ENCODE measurements at regions not wholly inside any gene's neighbourhood (a gene's known extent, or its start where the extent isn't known, plus 50 kb on each side); places are given as distances from the start of the nearest gene placed in this dataset.

DNA sequence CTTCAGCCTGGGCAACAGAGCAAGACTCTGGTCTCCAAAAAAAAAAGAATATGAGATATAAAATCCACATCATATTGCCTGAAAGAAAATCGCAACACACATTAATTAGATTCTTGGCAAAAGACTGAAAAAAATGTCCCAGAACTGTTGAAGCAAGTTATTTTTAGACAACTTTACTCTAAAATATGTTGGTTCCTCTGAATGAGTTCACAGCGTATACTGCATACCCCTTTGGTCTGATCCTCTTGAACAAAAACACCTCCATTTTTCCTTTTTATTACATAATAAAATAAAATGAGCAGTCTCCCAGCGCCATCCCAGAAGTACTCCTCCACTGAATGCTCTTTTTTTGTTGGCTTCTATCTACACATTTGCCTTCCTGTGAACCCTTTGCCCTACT, 126.0 kb upstream of the TMEM170B start:
- no peak for TF ChIP-seq POLR2A (IDR thresholded peaks at IDR 0.05)
- TF ChIP-seq, protein P1, sequence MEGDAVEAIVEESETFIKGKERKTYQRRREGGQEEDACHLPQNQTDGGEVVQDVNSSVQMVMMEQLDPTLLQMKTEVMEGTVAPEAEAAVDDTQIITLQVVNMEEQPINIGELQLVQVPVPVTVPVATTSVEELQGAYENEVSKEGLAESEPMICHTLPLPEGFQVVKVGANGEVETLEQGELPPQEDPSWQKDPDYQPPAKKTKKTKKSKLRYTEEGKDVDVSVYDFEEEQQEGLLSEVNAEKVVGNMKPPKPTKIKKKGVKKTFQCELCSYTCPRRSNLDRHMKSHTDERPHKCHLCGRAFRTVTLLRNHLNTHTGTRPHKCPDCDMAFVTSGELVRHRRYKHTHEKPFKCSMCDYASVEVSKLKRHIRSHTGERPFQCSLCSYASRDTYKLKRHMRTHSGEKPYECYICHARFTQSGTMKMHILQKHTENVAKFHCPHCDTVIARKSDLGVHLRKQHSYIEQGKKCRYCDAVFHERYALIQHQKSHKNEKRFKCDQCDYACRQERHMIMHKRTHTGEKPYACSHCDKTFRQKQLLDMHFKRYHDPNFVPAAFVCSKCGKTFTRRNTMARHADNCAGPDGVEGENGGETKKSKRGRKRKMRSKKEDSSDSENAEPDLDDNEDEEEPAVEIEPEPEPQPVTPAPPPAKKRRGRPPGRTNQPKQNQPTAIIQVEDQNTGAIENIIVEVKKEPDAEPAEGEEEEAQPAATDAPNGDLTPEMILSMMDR (IDR thresholded peaks at IDR 0.05): no peak

Measured in upper lobe of left lung (tissue), 4 donors.